ENCODE measurements at regions not wholly inside any gene's neighbourhood (a gene's known extent, or its start where the extent isn't known, plus 50 kb on each side); places are given as distances from the start of the nearest gene placed in this dataset.
"Not testable (repeated sequence)": the region's sequence is repeated elsewhere in the genome, so short reads cannot be mapped to it uniquely, and the experiment has no call there.

DNA sequence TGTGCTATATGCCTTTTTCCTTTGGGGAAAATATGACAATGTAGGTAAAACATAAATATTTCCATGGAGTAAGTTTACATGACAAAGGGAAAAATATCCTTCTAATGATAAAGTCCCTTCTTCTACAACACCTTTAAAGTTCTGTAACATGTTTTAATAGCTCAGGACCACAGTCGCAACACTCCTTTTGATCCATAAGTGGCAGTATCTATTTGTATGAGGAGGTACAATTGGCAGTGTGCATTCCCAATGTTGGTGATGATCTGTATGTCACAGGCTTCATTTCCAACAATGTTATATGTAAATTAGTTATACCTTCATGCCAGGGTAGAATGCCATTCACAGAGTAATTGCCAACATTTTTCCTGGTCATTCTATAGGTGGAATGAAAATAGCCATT lies 127.1 kb upstream of the CCNH start:
- DNase-seq, result no peak
- Histone ChIP-seq H3K4me1 (ENCODE audit: low read depth) (no peaks in the 10 kb centered on the region), H3K36me3 (ENCODE audit: low read depth) (no peaks in the 10 kb centered on the region), H3K9me3 (no peaks in the 10 kb centered on the region), H3K4me3 (no peak overlapping the region)
- no peak for TF ChIP-seq CTCF (IDR thresholded peaks at IDR 0.05)
- ATAC-seq, result no peak
- intact Hi-C loops (cut with DNase I, micrococcal nuclease), result no loop called here

GRCh38 chr5:87536365-87536764 lies 123.6 kb upstream of the CCNH start:
- no peak for ATAC-seq
- intact Hi-C loops (cut with DNase I, micrococcal nuclease), result no loop called here
- no peaks in the 10 kb centered on the region for H3K36me3 ChIP-seq (ENCODE audit: low read depth)

GRCh38 chr5:87535706-87536105 lies 123.0 kb upstream of the CCNH start:
- Histone ChIP-seq H3K36me3 (ENCODE audit: low read depth) (no peaks in the 10 kb centered on the region), H3K4me1 (ENCODE audit: low read depth) (no peaks in the 10 kb centered on the region), H3K9me3 (no peaks in the 10 kb centered on the region), H3K4me3 (no peak overlapping the region)
- DNase-seq (no peak), ATAC-seq (no peak)
- TF ChIP-seq CTCF (IDR thresholded peaks at IDR 0.05), result no peak
- intact Hi-C loops (cut with DNase I, micrococcal nuclease), result no loop called here

More at GRCh38 chr5:87536365-87536764, 123.6 kb upstream of the CCNH start:
- H3K4me1 ChIP-seq (ENCODE audit: low read depth), result no peaks in the 10 kb centered on the region
- TF ChIP-seq CTCF (IDR thresholded peaks at IDR 0.05), result no peak
- H3K9me3 ChIP-seq, result no peaks in the 10 kb centered on the region
- no peak for DNase-seq
- H3K4me3 ChIP-seq, result no peak overlapping the region

- TF ChIP-seq CTCF (IDR thresholded peaks at IDR 0.05), result no peak
- no peaks in the 10 kb centered on the region for H3K9me3 ChIP-seq
- DNase-seq (no peak), ATAC-seq (no peak)
- no peaks in the 10 kb centered on the region for H3K36me3 ChIP-seq (ENCODE audit: low read depth)
- no peaks in the 10 kb centered on the region for H3K4me1 ChIP-seq (ENCODE audit: low read depth)
- intact Hi-C loops (cut with DNase I, micrococcal nuclease), result no loop called here
- no peak overlapping the region for H3K4me3 ChIP-seq
Observed at GRCh38 chr5:87529486-87530076, 116.9 kb upstream of the CCNH start.

DNA sequence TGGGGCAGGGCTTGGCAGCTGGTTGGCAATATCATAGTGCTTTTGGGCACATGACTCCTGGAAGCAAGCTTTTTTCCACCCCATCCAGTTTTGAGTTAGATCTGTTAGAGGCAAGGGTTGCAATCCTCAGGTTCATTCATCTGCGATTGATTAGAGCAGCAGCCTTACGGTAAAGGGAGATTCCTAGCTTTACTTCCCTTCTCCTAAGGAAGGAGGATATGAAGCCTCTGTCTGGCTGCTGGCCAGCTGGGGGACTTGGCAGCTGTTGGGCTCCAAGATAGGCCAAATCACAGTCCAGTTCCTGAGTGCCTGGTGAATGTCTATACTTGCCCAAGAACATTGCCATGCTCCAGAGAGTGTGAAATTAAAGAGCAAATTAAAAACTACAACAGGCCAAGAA lies 113.4 kb upstream of the CCNH start:
- no peak for ATAC-seq
- TF ChIP-seq CTCF (IDR thresholded peaks at IDR 0.05), result no peak
- intact Hi-C loops (cut with DNase I, micrococcal nuclease), result no loop called here
- Histone ChIP-seq H3K36me3 (ENCODE audit: low read depth) (no peaks in the 10 kb centered on the region), H3K4me1 (ENCODE audit: low read depth) (no peaks in the 10 kb centered on the region), H3K4me3 (no peak overlapping the region), H3K9me3 (no peaks in the 10 kb centered on the region)
- no peak for DNase-seq

DNA sequence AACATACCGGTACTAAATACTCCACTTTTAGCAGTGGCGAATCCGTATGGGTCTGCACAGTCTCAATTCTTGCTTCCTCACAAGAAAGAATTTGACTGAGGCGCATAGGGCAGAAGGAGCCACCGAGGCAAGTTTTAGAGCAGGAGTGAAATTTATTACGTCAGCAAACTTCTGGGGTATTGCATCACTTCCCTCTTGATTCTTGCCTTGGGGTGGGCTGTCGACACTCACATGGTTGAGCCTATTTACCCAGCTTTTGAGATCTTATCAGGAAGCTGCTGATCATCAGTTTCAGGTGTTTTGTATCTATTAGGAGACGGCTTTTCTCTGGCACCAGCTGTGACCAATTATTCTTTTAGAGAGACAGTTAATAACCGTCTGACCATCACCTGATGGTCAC lies 111.5 kb upstream of the CCNH start:
- intact Hi-C loops (cut with DNase I, micrococcal nuclease), result no loop called here
- H3K4me1 ChIP-seq (ENCODE audit: low read depth), result no peaks in the 10 kb centered on the region
- no peaks in the 10 kb centered on the region for H3K9me3 ChIP-seq
- no peak for TF ChIP-seq CTCF (IDR thresholded peaks at IDR 0.05)
- H3K36me3 ChIP-seq (ENCODE audit: low read depth), result no peaks in the 10 kb centered on the region
- DNase-seq (no peak), ATAC-seq (no peak)
- no peak overlapping the region for H3K4me3 ChIP-seq

DNA sequence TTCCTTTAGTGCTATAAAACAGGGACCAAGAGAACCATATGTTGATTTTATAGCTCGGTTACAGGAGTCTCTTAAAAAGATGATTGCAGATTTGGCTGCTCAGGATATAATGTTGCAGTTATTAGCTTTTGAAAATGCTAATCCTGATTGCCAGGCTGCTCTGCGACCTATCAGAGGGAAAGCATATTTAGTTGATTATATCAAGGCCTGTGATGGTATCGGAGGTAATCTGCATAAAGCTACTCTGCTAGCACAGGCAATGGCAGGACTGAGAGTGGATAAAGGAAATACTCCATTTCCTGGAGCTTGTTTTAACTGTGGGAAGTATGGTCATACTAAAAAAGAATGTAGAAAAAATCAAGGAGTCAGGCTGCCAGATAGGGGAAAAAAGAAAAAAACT lies 99.0 kb upstream of the CCNH start:
- H3K9me3 ChIP-seq; DNase-seq; H3K4me3 ChIP-seq; H3K36me3 ChIP-seq (ENCODE audit: low read depth); H3K4me1 ChIP-seq (ENCODE audit: low read depth); ATAC-seq; intact Hi-C loops (cut with DNase I, micrococcal nuclease): not testable (repeated sequence)

Data from mucosa of descending colon (tissue), 3 donors.